ENCODE measurements at regions not wholly inside any gene's neighbourhood (a gene's known extent, or its start where the extent isn't known, plus 50 kb on each side); places are given as distances from the start of the nearest gene placed in this dataset.
A peak's percentile ranks its signal among the peaks of the same experiment; 100 is the strongest.

DNA sequence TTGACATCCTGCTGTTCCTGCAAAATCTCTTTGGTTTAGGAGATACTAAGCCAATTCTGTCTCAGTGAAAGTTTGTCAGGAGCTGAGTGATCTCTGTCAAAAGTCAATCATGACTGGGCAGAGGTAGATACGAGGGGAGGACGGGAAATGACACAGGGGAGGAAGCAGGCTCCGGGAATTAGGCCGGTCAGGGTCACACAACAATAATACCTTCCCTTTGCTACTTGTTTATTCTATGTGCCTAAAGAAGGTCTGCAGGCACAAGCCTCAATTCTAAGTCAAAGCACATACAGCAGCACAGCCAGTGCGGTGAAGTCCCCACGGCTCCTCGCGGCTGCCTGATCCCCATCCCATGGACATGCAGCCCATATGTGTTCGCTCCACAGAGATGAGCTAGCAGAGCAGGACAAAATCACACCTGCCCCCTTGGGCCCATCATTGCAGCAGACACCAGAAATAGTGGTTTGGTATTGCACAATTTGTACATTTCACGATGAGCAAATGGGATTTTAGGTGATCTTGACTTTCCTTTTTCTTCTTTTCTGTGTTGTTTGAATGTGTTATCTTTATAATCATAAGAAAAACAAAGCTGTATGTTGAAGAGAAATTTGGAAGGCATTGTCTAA is 141.4 kb downstream of the VAPA start:
- TF ChIP-seq POLR2AphosphoS5 (IDR thresholded peaks at IDR 0.05; ENCODE audit: low read depth) (no peak), GABPA (IDR thresholded peaks at IDR 0.05; ENCODE audit: low read depth) (no peak), SPI1 (IDR thresholded peaks at IDR 0.05; ENCODE audit: borderline replicate concordance, low read depth) (no peak)
- TF ChIP-seq, protein P1, sequence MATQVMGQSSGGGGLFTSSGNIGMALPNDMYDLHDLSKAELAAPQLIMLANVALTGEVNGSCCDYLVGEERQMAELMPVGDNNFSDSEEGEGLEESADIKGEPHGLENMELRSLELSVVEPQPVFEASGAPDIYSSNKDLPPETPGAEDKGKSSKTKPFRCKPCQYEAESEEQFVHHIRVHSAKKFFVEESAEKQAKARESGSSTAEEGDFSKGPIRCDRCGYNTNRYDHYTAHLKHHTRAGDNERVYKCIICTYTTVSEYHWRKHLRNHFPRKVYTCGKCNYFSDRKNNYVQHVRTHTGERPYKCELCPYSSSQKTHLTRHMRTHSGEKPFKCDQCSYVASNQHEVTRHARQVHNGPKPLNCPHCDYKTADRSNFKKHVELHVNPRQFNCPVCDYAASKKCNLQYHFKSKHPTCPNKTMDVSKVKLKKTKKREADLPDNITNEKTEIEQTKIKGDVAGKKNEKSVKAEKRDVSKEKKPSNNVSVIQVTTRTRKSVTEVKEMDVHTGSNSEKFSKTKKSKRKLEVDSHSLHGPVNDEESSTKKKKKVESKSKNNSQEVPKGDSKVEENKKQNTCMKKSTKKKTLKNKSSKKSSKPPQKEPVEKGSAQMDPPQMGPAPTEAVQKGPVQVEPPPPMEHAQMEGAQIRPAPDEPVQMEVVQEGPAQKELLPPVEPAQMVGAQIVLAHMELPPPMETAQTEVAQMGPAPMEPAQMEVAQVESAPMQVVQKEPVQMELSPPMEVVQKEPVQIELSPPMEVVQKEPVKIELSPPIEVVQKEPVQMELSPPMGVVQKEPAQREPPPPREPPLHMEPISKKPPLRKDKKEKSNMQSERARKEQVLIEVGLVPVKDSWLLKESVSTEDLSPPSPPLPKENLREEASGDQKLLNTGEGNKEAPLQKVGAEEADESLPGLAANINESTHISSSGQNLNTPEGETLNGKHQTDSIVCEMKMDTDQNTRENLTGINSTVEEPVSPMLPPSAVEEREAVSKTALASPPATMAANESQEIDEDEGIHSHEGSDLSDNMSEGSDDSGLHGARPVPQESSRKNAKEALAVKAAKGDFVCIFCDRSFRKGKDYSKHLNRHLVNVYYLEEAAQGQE (IDR thresholded peaks at IDR 0.05; ENCODE audit: insufficient replicate concordance, low read depth), result no peak
- TF ChIP-seq, protein P2, sequence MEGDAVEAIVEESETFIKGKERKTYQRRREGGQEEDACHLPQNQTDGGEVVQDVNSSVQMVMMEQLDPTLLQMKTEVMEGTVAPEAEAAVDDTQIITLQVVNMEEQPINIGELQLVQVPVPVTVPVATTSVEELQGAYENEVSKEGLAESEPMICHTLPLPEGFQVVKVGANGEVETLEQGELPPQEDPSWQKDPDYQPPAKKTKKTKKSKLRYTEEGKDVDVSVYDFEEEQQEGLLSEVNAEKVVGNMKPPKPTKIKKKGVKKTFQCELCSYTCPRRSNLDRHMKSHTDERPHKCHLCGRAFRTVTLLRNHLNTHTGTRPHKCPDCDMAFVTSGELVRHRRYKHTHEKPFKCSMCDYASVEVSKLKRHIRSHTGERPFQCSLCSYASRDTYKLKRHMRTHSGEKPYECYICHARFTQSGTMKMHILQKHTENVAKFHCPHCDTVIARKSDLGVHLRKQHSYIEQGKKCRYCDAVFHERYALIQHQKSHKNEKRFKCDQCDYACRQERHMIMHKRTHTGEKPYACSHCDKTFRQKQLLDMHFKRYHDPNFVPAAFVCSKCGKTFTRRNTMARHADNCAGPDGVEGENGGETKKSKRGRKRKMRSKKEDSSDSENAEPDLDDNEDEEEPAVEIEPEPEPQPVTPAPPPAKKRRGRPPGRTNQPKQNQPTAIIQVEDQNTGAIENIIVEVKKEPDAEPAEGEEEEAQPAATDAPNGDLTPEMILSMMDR (IDR thresholded peaks at IDR 0.05; ENCODE audit: insufficient read depth, low read length), result no peak
- H3K4me3 ChIP-seq (replicated peaks; ENCODE audit: insufficient read depth, low read length), result no peak overlapping the region
- no peak overlapping the region for H3K27ac ChIP-seq (replicated peaks)
- DNase-seq (ENCODE audit: low read depth in 1 of 2, low spot score in 1 of 2), result peak; percentile 15 to 23
- peaks cover 7% of the 10 kb centered on the region for H3K27me3 ChIP-seq (ENCODE audit: insufficient read depth, poor library complexity, severe bottlenecking)

DNA sequence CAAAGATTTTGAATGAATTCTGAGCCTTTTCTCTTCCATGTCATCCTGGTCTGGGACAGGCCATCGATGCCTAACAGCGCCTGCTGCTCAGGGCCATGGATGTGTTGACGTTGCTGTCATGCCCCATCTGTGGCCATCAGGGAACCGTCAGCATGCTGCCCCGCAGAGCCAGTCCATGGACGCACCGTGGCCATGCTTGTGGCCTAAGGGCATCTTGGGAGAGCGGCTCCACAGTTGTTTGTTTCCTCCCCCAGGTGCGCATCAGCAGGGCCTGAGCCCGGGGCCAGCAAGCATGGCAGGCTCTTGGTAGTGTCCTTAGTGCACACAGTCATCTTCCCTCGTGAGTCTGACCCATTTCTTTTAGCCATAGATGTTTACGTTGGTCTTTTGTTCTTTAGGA is 142.7 kb downstream of the VAPA start:
- TF ChIP-seq GABPA (IDR thresholded peaks at IDR 0.05; ENCODE audit: low read depth) (no peak), SPI1 (IDR thresholded peaks at IDR 0.05; ENCODE audit: borderline replicate concordance, low read depth) (no peak), POLR2AphosphoS5 (IDR thresholded peaks at IDR 0.05; ENCODE audit: low read depth) (no peak)
- TF ChIP-seq, protein P1 (IDR thresholded peaks at IDR 0.05; ENCODE audit: insufficient replicate concordance, low read depth), result no peak
- TF ChIP-seq, protein P2 (IDR thresholded peaks at IDR 0.05; ENCODE audit: insufficient read depth, low read length), result no peak
- DNase-seq (ENCODE audit: low read depth in 1 of 2, low spot score in 1 of 2), result no peak
- Histone ChIP-seq H3K4me3 (replicated peaks; ENCODE audit: insufficient read depth, low read length) (no peak overlapping the region), H3K27ac (replicated peaks) (no peak overlapping the region), H3K27me3 (ENCODE audit: insufficient read depth, poor library complexity, severe bottlenecking) (peaks cover 6% of the 10 kb centered on the region)

DNA sequence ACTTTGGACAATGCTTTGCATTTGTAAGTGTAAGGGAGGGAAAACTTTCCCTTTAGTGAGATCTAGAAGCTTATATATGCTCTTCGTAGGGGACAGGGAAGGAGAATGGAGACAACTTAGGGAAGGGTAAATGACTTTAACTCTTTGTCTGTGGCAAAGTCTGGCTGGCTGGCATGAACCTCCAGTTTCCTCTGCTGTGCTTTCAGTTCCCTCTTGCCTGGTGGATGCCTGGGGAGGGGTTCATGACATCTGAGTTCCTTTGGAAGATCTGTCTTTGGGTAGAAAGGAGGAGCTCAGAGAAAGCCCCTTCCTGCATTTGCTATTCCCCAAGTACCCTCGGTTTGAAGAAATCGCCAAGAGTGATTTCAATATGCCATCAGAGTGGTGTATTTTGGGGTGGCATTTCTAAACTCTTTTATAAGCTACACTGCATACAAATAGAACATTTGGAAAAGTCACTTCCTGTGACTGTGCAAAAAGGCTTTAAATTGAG is 143.6 kb downstream of the VAPA start:
- Histone ChIP-seq H3K27ac (replicated peaks) (no peak overlapping the region), H3K4me3 (replicated peaks; ENCODE audit: insufficient read depth, low read length) (no peak overlapping the region), H3K27me3 (ENCODE audit: insufficient read depth, poor library complexity, severe bottlenecking) (peaks cover 8% of the 10 kb centered on the region)
- TF ChIP-seq SPI1 (IDR thresholded peaks at IDR 0.05; ENCODE audit: borderline replicate concordance, low read depth) (no peak), POLR2AphosphoS5 (IDR thresholded peaks at IDR 0.05; ENCODE audit: low read depth) (no peak)
- DNase-seq (ENCODE audit: low read depth in 1 of 2, low spot score in 1 of 2), result peak in 1 of 2 experiments; percentile 31

DNA sequence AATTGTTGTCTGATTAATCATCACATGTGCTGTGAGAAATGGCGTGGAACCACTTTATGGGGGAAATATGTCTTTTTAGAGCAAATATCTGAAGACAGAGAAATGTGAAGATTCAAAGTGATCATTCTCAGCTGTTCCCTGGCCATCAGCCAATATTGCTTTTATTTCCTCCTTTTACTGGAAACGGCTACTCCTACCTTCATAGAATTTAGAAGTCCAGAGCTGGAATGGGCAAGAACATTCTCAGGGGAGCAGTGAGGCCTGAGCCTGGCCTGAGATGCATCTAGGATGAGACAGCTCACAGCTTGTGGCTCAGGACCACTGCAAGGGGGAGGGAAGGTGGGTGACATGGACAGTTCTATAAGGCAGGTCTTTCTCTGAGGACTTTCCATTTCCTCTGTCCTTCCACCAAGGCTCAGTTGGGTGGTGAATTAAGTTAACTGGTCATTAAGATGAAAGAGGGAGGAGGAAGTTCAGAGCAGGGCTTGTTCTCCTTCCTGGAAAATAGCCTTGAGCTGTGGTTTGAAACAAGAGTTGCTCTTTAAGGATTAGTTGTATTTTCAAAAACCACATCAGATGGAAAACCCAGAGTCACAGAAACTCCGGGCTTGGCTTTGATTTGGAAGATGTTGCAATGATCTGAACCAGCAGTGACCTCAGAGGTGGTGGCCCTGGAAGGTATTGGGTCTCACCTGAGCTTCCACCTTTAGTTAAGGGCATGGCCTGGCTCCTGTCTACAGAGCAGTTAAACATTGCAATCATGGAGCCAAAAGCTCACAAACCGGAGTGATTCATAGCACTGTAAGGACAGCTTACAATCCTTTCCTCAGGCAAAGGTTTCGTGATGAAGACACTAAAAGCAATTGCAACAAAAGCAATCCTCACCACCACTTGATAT is 144.3 kb downstream of the VAPA start:
- Histone ChIP-seq H3K27me3 (ENCODE audit: insufficient read depth, poor library complexity, severe bottlenecking) (peaks cover 8% of the 10 kb centered on the region), H3K27ac (replicated peaks) (no peak overlapping the region), H3K4me3 (replicated peaks; ENCODE audit: insufficient read depth, low read length) (no peak overlapping the region)
- peak in 1 of 2 experiments; percentile 18 for DNase-seq (ENCODE audit: low read depth in 1 of 2, low spot score in 1 of 2)
- TF ChIP-seq SPI1 (IDR thresholded peaks at IDR 0.05; ENCODE audit: borderline replicate concordance, low read depth) (no peak), POLR2AphosphoS5 (IDR thresholded peaks at IDR 0.05; ENCODE audit: low read depth) (no peak), GABPA (IDR thresholded peaks at IDR 0.05; ENCODE audit: low read depth) (no peak)
- TF ChIP-seq, protein P2 (IDR thresholded peaks at IDR 0.05; ENCODE audit: insufficient read depth, low read length), result no peak
- TF ChIP-seq, protein P1 (IDR thresholded peaks at IDR 0.05; ENCODE audit: insufficient replicate concordance, low read depth), result no peak

Data from HL-60 (cell line).